ENCODE measurements at regions not wholly inside any gene's neighbourhood (a gene's known extent, or its start where the extent isn't known, plus 50 kb on each side); places are given as distances from the start of the nearest gene placed in this dataset.

GRCh38 chr2:216786676-216787075, 73.2 kb downstream of the TNP1 start:
- no peaks in the 10 kb centered on the region for H3K27me3 ChIP-seq
- peaks cover 13% of the 10 kb centered on the region for H3K4me1 ChIP-seq
- H3K9me3 ChIP-seq (replicated peaks), result no peaks in the 10 kb centered on the region
- no peaks in the 10 kb centered on the region for H3K36me3 ChIP-seq
- H3K27ac ChIP-seq, result no peak overlapping the region
- no peak overlapping the region for H3K4me3 ChIP-seq
- DNase-seq, result no peak

DNA sequence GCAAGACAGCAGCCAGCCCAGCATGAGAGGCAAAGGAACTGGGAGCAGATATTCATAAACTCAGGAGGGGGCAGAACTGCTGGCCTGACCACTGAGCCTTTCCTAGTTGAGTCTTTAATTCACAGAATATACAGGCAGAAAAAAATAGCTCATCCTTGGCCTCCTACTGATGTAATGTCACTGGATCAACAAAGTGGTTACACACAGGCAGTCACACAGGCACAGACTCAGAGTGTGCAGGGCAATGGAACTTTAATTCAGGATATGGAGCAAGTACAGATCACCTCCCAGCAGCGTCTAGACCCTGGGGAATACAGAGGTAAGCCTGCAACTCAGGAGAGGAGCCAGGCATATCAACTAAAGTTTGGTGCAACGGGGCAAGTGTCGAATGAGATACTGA, 75.4 kb downstream of the TNP1 start:
- H3K9me3 ChIP-seq (replicated peaks), result no peaks in the 10 kb centered on the region

GRCh38 chr2:216781709-216782108, 78.2 kb downstream of the TNP1 start:
- H3K4me1 ChIP-seq, result no peaks in the 10 kb centered on the region
- no peaks in the 10 kb centered on the region for H3K36me3 ChIP-seq
- no peak overlapping the region for H3K27ac ChIP-seq
- no peak for DNase-seq
- H3K4me3 ChIP-seq, result no peak overlapping the region
- H3K9me3 ChIP-seq (replicated peaks), result no peaks in the 10 kb centered on the region
- no peaks in the 10 kb centered on the region for H3K27me3 ChIP-seq

More for the DNA sequence above, 75.4 kb downstream of the TNP1 start:
- Histone ChIP-seq H3K4me3 (no peak overlapping the region), H3K4me1 (peaks cover 10% of the 10 kb centered on the region), H3K27me3 (no peaks in the 10 kb centered on the region), H3K36me3 (no peaks in the 10 kb centered on the region), H3K27ac (no peak overlapping the region)
- no peak for DNase-seq

- H3K27ac ChIP-seq, result no peak overlapping the region
- H3K4me1 ChIP-seq, result peaks cover 6% of the 10 kb centered on the region
- H3K4me3 ChIP-seq, result no peak overlapping the region
- no peaks in the 10 kb centered on the region for H3K27me3 ChIP-seq
- H3K36me3 ChIP-seq, result no peaks in the 10 kb centered on the region
- H3K9me3 ChIP-seq (replicated peaks), result no peaks in the 10 kb centered on the region
- DNase-seq, result no peak
These were observed 79.0 kb downstream of the TNP1 start for GRCh38 chr2:216780843-216781242.

DNA sequence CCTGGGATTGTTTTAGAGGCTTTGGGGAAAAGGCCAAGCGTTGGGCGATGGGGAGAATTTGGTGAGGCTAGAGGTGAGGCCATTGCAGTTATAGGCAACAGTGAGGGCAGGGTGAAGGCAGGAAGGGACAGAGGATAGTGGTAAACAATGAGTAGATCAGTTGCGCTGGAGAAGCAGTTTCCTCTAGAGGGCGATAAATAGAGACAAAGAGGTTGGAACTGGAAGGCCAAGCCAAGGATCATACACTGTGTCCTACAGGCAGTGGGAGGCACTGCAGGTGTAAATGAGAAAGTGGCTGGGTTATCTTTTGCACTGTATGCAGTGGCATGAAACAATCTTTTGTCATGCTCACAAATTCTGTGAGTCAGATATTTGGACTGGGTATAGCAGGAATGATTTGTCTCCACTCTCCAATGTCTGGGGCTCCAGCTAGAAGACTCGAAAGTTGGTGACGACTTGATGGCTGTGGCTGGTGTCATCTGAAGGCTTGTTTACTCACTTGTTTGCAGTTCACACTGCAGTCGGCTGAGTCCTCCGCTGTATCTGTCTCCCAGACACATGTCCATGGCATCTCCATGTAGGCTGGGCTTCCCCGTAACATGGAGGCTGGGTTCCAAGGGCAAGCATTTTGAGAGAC, 82.1 kb downstream of the TNP1 start:
- Histone ChIP-seq H3K27me3 (no peaks in the 10 kb centered on the region), H3K4me1 (peaks cover 25% of the 10 kb centered on the region)
- peak; percentile 65 to 82 for DNase-seq

GRCh38 chr2:216776066-216776850, 80.9 kb upstream of the IGFBP5 start:
- peak in 1 of 2 experiments; percentile 34 for DNase-seq
- Histone ChIP-seq H3K4me1 (peaks cover 25% of the 10 kb centered on the region), H3K9me3 (replicated peaks) (no peaks in the 10 kb centered on the region), H3K27me3 (no peaks in the 10 kb centered on the region), H3K27ac (no peak overlapping the region), H3K36me3 (no peaks in the 10 kb centered on the region), H3K4me3 (no peak overlapping the region)

More for the DNA sequence above, 82.1 kb downstream of the TNP1 start:
- H3K36me3 ChIP-seq, result no peaks in the 10 kb centered on the region
- no peaks in the 10 kb centered on the region for H3K9me3 ChIP-seq (replicated peaks)
- no peak overlapping the region for H3K4me3 ChIP-seq
- no peak overlapping the region for H3K27ac ChIP-seq

GRCh38 chr2:216775043-216775453, 79.7 kb upstream of the IGFBP5 start:
- DNase-seq, result peak; percentile 94 to 97
- H3K4me3 ChIP-seq, result no peak overlapping the region
- no peaks in the 10 kb centered on the region for H3K27me3 ChIP-seq
- H3K4me1 ChIP-seq, result peaks cover 25% of the 10 kb centered on the region
- H3K9me3 ChIP-seq (replicated peaks), result no peaks in the 10 kb centered on the region
- H3K27ac ChIP-seq, result peak overlapping the region; percentile 97
- no peaks in the 10 kb centered on the region for H3K36me3 ChIP-seq

DNA sequence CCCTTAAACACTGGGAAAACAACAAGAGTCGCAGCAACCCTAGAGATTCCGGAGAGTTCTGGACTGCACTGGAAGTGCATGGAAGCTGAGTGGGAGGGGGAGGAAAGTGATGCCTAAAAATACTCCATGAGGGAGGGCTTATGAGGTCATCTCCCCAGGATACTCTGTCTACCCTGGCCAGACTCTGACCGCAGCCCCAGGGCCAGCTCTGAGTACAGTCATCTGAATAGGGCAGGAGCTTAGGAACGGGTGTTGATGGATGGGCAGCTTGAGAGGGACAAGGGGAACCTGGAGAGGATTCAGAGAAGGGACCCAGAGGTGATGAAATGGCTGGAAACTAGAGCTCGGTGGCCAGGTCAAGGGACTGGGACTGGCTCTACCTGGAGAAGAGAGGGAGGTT, 79.3 kb upstream of the IGFBP5 start:
- Histone ChIP-seq H3K4me3 (no peak overlapping the region), H3K9me3 (replicated peaks) (no peaks in the 10 kb centered on the region), H3K4me1 (peaks cover 25% of the 10 kb centered on the region), H3K36me3 (no peaks in the 10 kb centered on the region), H3K27me3 (no peaks in the 10 kb centered on the region), H3K27ac (peak overlapping the region; percentile 97)
- peak; percentile 80 to 83 for DNase-seq

DNA sequence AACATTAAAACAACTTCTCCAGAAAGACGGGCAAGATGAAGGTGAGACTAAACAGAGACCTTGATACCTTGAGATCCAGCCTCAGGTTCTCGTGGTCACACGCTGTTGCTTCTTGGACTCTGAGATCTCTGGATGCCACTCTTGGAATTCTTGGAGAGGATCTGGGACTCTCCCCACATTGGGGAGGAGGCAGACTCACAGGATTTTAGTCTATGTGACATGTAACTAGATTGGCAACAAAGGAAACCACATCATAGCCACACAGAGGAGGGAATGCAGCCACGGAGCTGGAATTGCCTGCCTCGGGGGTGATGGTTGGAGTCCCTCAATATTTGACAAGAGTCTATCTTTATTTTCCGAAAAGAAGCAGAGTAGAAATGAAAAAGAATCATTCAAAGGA, 78.8 kb upstream of the IGFBP5 start:
- H3K36me3 ChIP-seq, result no peaks in the 10 kb centered on the region

GRCh38 chr2:216773072-216773471, 77.7 kb upstream of the IGFBP5 start:
- no peak for DNase-seq
- Histone ChIP-seq H3K36me3 (no peaks in the 10 kb centered on the region), H3K9me3 (replicated peaks) (no peaks in the 10 kb centered on the region), H3K27ac (no peak overlapping the region), H3K27me3 (no peaks in the 10 kb centered on the region), H3K4me1 (peaks cover 25% of the 10 kb centered on the region), H3K4me3 (no peak overlapping the region)

More for the DNA sequence above, 78.8 kb upstream of the IGFBP5 start:
- H3K27ac ChIP-seq, result peak overlapping the region; percentile 97
- H3K27me3 ChIP-seq, result no peaks in the 10 kb centered on the region
- H3K9me3 ChIP-seq (replicated peaks), result no peaks in the 10 kb centered on the region
- no peak for DNase-seq
- no peak overlapping the region for H3K4me3 ChIP-seq
- peaks cover 25% of the 10 kb centered on the region for H3K4me1 ChIP-seq

- DNase-seq, result no peak
- no peaks in the 10 kb centered on the region for H3K36me3 ChIP-seq
- H3K4me1 ChIP-seq, result peaks cover 24% of the 10 kb centered on the region
- H3K27me3 ChIP-seq, result no peaks in the 10 kb centered on the region
- H3K4me3 ChIP-seq, result no peak overlapping the region
- H3K9me3 ChIP-seq (replicated peaks), result no peaks in the 10 kb centered on the region
- H3K27ac ChIP-seq, result no peak overlapping the region
These were observed 75.4 kb upstream of the IGFBP5 start for GRCh38 chr2:216770717-216771116.

- Histone ChIP-seq H3K36me3 (no peaks in the 10 kb centered on the region), H3K9me3 (replicated peaks) (no peaks in the 10 kb centered on the region), H3K27ac (no peak overlapping the region), H3K4me1 (peaks cover 24% of the 10 kb centered on the region), H3K27me3 (no peaks in the 10 kb centered on the region), H3K4me3 (no peak overlapping the region)
- no peak for DNase-seq
These were observed 74.7 kb upstream of the IGFBP5 start for GRCh38 chr2:216770050-216770449.

- DNase-seq, result no peak
- no peaks in the 10 kb centered on the region for H3K9me3 ChIP-seq (replicated peaks)
- no peak overlapping the region for H3K27ac ChIP-seq
- H3K4me3 ChIP-seq, result no peak overlapping the region
- H3K4me1 ChIP-seq, result peaks cover 21% of the 10 kb centered on the region
- no peaks in the 10 kb centered on the region for H3K27me3 ChIP-seq
- no peaks in the 10 kb centered on the region for H3K36me3 ChIP-seq
These were observed 74.3 kb upstream of the IGFBP5 start for GRCh38 chr2:216769626-216770025.

DNA sequence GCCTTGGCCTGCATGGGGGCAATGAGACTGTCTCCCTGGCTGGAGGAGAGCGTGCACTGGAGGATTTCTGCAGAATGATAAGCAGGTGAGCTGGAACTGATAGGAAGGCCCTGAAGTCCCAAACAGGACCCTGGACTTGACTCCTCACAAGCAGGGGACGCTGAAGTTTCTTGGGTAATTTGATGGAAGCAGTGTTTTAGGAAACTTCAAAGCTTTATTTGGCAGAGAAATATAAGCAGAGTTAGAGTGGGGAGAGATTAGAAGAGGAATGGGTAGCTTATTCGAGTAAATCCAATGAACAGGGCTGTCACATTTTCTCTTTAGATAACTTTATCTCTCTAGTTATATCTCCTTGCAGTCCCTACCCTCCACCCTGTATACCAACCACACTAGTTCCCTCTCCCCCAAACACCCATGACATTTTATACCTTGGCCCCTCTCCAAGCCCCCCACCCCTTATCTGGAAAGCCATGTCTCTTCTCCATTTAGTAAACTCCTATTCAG, 73.6 kb upstream of the IGFBP5 start:
- no peaks in the 10 kb centered on the region for H3K9me3 ChIP-seq (replicated peaks)

GRCh38 chr2:216765761-216766262, 70.5 kb upstream of the IGFBP5 start:
- H3K4me3 ChIP-seq, result peak overlapping the region; percentile 21
- peak; percentile 69 to 81 for DNase-seq

More for the DNA sequence above, 73.6 kb upstream of the IGFBP5 start:
- H3K27ac ChIP-seq, result no peak overlapping the region
- H3K27me3 ChIP-seq, result no peaks in the 10 kb centered on the region
- peaks cover 14% of the 10 kb centered on the region for H3K4me1 ChIP-seq
- H3K36me3 ChIP-seq, result no peaks in the 10 kb centered on the region
- no peak overlapping the region for H3K4me3 ChIP-seq
- DNase-seq, result no peak

More at GRCh38 chr2:216765761-216766262, 70.5 kb upstream of the IGFBP5 start:
- H3K9me3 ChIP-seq (replicated peaks), result no peaks in the 10 kb centered on the region
- H3K36me3 ChIP-seq, result no peaks in the 10 kb centered on the region
- H3K27ac ChIP-seq, result no peak overlapping the region; the same call in 1 of the 2 replicates
- H3K4me1 ChIP-seq, result peaks cover 11% of the 10 kb centered on the region
- H3K27me3 ChIP-seq, result no peaks in the 10 kb centered on the region
